ENCODE measurements at regions not wholly inside any gene's neighbourhood (a gene's known extent, or its start where the extent isn't known, plus 50 kb on each side); places are given as distances from the start of the nearest gene placed in this dataset.

GRCh38 chr20:48372851-48373554 lies 454.8 kb downstream of the PREX1 start (continued):
- TF ChIP-seq ZNF513 (CRISPR knock-in tag; conservative IDR thresholded peaks at IDR 0.05) (peak; percentile 73; the same call in 1 of the 2 replicates), GATAD1 (CRISPR knock-in tag; IDR thresholded peaks at IDR 0.05) (peak; percentile 76; the same call in 1 of the 2 replicates), BCL6 (CRISPR knock-in tag; IDR thresholded peaks at IDR 0.05) (peak; percentile 98), SRSF1 (optimal IDR thresholded peaks at IDR 0.05; ENCODE audit: low read depth, low read length) (peak; percentile 94), ZNF350 (CRISPR knock-in tag; IDR thresholded peaks at IDR 0.05; ENCODE audit: borderline replicate concordance, low read depth) (peak; percentile 97), SAP130 (CRISPR knock-in tag; IDR thresholded peaks at IDR 0.05; ENCODE audit: low read depth) (peak; percentile 92), ZNF552 (CRISPR knock-in tag; IDR thresholded peaks at IDR 0.05; ENCODE audit: borderline replicate concordance) (peak; percentile 98), FOXK2 (IDR thresholded peaks at IDR 0.05) (peak; percentile 84), FOXJ3 (CRISPR knock-in tag; IDR thresholded peaks at IDR 0.05; ENCODE audit: borderline replicate concordance) (peak; percentile 92)

GRCh38 chr20:48371211-48371610 lies 456.6 kb downstream of the PREX1 start:
- H3K4me3 ChIP-seq (replicated peaks in 1 of 3; ENCODE audit: insufficient read depth in 1 of 3, low read depth in 2 of 3, low read length in 3 of 3): no peak overlapping the region
- H2AFZ ChIP-seq (ENCODE audit: low read length): no peak overlapping the region
- H3K79me2 ChIP-seq (ENCODE audit: insufficient read depth, low read length): no peaks in the 10 kb centered on the region
- in situ Hi-C loops (cut with HindIII; ENCODE audit: extremely low pct_ligation_motif_present, low pct_unique_long_range_greater_than_20kb) (loop anchor here (10.0 kb wide), 1 partner anchor 396 kb away; no protein-coding TSS in a partner anchor), intact Hi-C loops (cut with micrococcal nuclease; ENCODE audit: unreplicated experiment) (loop anchor here (10.0 kb wide), 1 partner anchor 554 kb away; the partner anchor contains the start of gene ARFGEF2)
- no peaks in the 10 kb centered on the region for H3K27me3 ChIP-seq (ENCODE audit: control insufficient read depth in 1 of 2, insufficient read depth in 2 of 2, low read length in 2 of 2)
- H3K36me3 ChIP-seq (replicated peaks in 1 of 2; ENCODE audit: control insufficient read depth in 1 of 2, insufficient read depth in 2 of 2, low read length in 2 of 2): no peaks in the 10 kb centered on the region; a peak in 1 of 5 replicates
- H3K9me3 ChIP-seq (ENCODE audit: low read length): no peaks in the 10 kb centered on the region
- 98% methylated on average over 4 of the region's 4 CpGs for WGBS (ENCODE audit: low lambda C conversion rate)
- H3K4me1 ChIP-seq (ENCODE audit: insufficient read depth, low read length): peaks cover 68% of the 10 kb centered on the region
- no peaks in the 10 kb centered on the region for H4K20me1 ChIP-seq (ENCODE audit: insufficient read depth, low read length)
- no TSS peak for BruUV-seq (replicated peaks)
- H3K9ac ChIP-seq (ENCODE audit: insufficient read depth, low read depth, low read length): no peak overlapping the region
- CTCF ChIA-PET (ENCODE audit: low intra/inter-chr PET ratio, low total read pairs): no interaction called here
- no peak overlapping the region for H3K27ac ChIP-seq (ENCODE audit: extremely low read length, insufficient read depth, low read length)
- no peak for DNase-seq (ENCODE audit: low spot score)
- no peak for FAIRE-seq
- no peak for ATAC-seq
- POLR2A ChIA-PET: interaction anchor here (2.1 kb wide), 1 partner anchor 12 kb away, joined by 13 read pairs; no protein-coding TSS in a partner anchor
- no peak overlapping the region for H3K4me2 ChIP-seq (ENCODE audit: low read depth, low read length)
- TF ChIP-seq ZNF18 (CRISPR knock-in tag; IDR thresholded peaks at IDR 0.05; ENCODE audit: insufficient replicate concordance) (no peak), GFI1 (CRISPR knock-in tag; IDR thresholded peaks at IDR 0.05; ENCODE audit: borderline replicate concordance) (no peak), ZNF280D (CRISPR knock-in tag; IDR thresholded peaks at IDR 0.05) (no peak), ZNF720 (CRISPR knock-in tag; IDR thresholded peaks at IDR 0.05) (no peak), ZBTB8A (CRISPR knock-in tag; IDR thresholded peaks at IDR 0.05; ENCODE audit: borderline replicate concordance, low read depth) (no peak), TEAD3 (CRISPR knock-in tag; optimal IDR thresholded peaks at IDR 0.05; ENCODE audit: borderline replicate concordance) (no peak), ZNF136 (CRISPR knock-in tag; IDR thresholded peaks at IDR 0.05; ENCODE audit: low read depth) (no peak), KAT8 (CRISPR knock-in tag; IDR thresholded peaks at IDR 0.05) (no peak), ZNF530 (CRISPR knock-in tag; IDR thresholded peaks at IDR 0.05; ENCODE audit: low read depth) (no peak)
